ENCODE measurements at regions not wholly inside any gene's neighbourhood (a gene's known extent, or its start where the extent isn't known, plus 50 kb on each side); places are given as distances from the start of the nearest gene placed in this dataset.

DNA sequence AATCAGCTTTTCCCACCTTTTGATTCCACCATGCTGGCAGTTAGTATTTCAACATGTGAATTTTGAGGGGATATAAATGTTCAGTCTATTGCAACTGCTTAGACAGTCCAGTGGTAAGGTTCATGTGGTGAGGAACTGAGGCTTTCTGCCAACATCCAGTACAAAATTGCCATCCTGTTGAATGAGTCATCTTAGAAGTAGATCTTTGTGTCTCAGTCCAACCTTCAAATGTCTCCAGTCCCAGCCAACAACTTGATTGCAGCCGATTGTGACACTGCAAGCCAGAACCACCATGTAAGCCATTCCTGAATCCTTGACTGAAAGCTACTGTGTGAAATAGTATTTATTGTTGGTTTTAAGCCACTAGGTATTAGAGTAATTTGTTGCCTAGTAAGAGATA is 331.5 kb upstream of the GRIN3A start:
- no peaks in the 10 kb centered on the region; the same call in 1 of the 2 replicates for H3K9me3 ChIP-seq
- no peaks in the 10 kb centered on the region for H3K27me3 ChIP-seq
- TF ChIP-seq, protein P1, sequence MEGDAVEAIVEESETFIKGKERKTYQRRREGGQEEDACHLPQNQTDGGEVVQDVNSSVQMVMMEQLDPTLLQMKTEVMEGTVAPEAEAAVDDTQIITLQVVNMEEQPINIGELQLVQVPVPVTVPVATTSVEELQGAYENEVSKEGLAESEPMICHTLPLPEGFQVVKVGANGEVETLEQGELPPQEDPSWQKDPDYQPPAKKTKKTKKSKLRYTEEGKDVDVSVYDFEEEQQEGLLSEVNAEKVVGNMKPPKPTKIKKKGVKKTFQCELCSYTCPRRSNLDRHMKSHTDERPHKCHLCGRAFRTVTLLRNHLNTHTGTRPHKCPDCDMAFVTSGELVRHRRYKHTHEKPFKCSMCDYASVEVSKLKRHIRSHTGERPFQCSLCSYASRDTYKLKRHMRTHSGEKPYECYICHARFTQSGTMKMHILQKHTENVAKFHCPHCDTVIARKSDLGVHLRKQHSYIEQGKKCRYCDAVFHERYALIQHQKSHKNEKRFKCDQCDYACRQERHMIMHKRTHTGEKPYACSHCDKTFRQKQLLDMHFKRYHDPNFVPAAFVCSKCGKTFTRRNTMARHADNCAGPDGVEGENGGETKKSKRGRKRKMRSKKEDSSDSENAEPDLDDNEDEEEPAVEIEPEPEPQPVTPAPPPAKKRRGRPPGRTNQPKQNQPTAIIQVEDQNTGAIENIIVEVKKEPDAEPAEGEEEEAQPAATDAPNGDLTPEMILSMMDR (IDR thresholded peaks at IDR 0.05; ENCODE audit: low read depth, low read length), result no peak
- no peak overlapping the region for H3K4me3 ChIP-seq (ENCODE audit: low read depth, low read length)
- H3K4me1 ChIP-seq, result no peaks in the 10 kb centered on the region
- H3K36me3 ChIP-seq, result no peaks in the 10 kb centered on the region
- DNase-seq, result no peak

DNA sequence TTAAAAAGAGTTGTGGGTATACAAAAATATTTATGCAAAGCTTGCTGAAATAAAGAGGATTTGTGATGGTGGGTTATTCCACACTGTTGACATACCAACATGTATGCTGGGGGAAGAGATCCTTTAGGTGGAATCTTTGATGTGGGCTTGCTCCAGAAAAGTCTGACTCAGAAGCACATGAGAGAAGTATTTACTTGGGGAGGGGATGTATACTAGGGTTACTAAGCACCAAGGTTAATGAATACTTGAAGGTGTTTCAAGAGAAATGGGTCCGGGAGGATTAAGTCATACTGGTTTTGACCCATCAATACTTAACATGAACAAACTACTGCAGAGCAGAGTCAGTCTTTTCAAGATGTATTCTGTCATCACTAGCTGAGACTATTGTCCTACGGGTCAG is 316.4 kb upstream of the GRIN3A start:
- H3K36me3 ChIP-seq, result no peaks in the 10 kb centered on the region
- no peaks in the 10 kb centered on the region for H3K9me3 ChIP-seq
- DNase-seq, result no peak
- H3K4me3 ChIP-seq (ENCODE audit: low read depth, low read length), result no peak overlapping the region
- TF ChIP-seq, protein P1 (IDR thresholded peaks at IDR 0.05; ENCODE audit: low read depth, low read length), result no peak
- no peaks in the 10 kb centered on the region for H3K27me3 ChIP-seq
- H3K4me1 ChIP-seq, result no peaks in the 10 kb centered on the region

DNA sequence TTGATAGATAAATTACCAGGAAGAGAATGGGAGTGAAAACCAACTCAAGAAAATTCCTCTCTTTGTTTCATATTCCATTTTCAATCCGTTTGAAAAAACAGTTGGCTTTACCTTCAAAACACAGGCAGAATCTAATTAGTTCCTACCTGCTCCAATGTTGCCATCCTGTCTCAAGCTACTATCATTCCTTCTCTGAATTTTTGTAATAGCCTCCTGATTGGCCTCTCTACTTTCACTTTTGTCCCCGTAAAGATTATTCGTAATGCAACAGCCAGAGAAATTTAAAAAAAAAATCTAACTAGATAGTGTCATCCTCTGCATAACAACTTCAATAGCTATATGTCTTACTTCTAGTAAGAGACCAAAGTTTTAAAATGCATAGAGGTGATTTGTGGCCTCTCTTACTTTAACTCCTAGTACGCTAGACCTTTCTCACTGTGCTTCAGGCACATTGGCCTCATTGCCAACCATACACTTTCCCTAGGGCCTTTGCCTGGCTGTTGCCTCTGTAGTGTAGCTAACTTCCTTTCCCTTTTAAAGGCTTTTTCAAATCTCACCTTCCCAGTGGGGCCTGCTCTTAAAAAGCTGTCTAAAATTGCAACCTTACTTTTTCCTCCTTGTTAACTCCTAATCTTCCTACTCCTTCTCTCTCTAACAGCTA is 311.3 kb upstream of the GRIN3A start:
- Histone ChIP-seq H3K27me3 (no peaks in the 10 kb centered on the region), H3K36me3 (no peaks in the 10 kb centered on the region), H3K9me3 (no peaks in the 10 kb centered on the region), H3K4me3 (ENCODE audit: low read depth, low read length) (no peak overlapping the region), H3K4me1 (no peaks in the 10 kb centered on the region)
- TF ChIP-seq, protein P1 (IDR thresholded peaks at IDR 0.05; ENCODE audit: low read depth, low read length), result no peak
- DNase-seq, result no peak

- TF ChIP-seq, protein P1 (IDR thresholded peaks at IDR 0.05; ENCODE audit: low read depth, low read length), result no peak
- no peak for DNase-seq
- no peaks in the 10 kb centered on the region for H3K36me3 ChIP-seq
- no peak overlapping the region for H3K4me3 ChIP-seq (ENCODE audit: low read depth, low read length)
- no peaks in the 10 kb centered on the region for H3K4me1 ChIP-seq
- no peaks in the 10 kb centered on the region for H3K9me3 ChIP-seq
- H3K27me3 ChIP-seq, result no peaks in the 10 kb centered on the region
Observed at GRCh38 chr9:102047549-102047948, 309.1 kb upstream of the GRIN3A start.

- no peak for DNase-seq
- TF ChIP-seq, protein P1 (IDR thresholded peaks at IDR 0.05; ENCODE audit: low read depth, low read length), result no peak
- Histone ChIP-seq H3K36me3 (no peaks in the 10 kb centered on the region), H3K4me1 (no peaks in the 10 kb centered on the region), H3K9me3 (no peaks in the 10 kb centered on the region), H3K27me3 (no peaks in the 10 kb centered on the region), H3K4me3 (ENCODE audit: low read depth, low read length) (no peak overlapping the region)
Observed at GRCh38 chr9:102044133-102044532, 305.7 kb upstream of the GRIN3A start.

DNA sequence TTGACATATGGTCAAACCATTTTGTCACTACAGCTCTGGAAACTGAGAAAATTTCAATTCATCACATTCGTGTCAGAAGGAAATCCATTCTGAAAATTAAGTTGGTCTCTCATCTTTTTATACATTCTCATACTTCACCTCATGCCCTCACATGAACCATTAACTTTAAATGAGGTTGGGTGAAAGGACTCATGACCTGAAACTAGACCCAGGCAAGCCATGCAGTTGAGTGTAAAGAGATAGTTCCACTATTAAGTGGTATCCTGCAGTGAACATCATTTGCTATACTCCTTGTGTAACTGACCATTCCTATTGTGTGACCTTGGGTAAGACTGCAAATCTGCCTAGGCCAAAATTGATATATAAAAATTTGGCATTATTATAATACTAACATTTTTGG is 299.6 kb upstream of the GRIN3A start:
- H3K4me3 ChIP-seq (ENCODE audit: low read depth, low read length), result no peak overlapping the region
- H3K4me1 ChIP-seq, result no peaks in the 10 kb centered on the region
- no peaks in the 10 kb centered on the region; the same call in 1 of the 2 replicates for H3K9me3 ChIP-seq
- no peak for DNase-seq
- TF ChIP-seq, protein P1 (IDR thresholded peaks at IDR 0.05; ENCODE audit: low read depth, low read length), result no peak
- H3K36me3 ChIP-seq, result no peaks in the 10 kb centered on the region
- H3K27me3 ChIP-seq, result no peaks in the 10 kb centered on the region

Measured in BE2C (cell line).